ENCODE measurements at regions not wholly inside any gene's neighbourhood (a gene's known extent, or its start where the extent isn't known, plus 50 kb on each side); places are given as distances from the start of the nearest gene placed in this dataset.

GRCh38 chr2:180156651-180157050 lies 149.6 kb upstream of the CWC22 start:
- no peak overlapping the region for H3K4me3 ChIP-seq (ENCODE audit: control insufficient read depth, low read depth, low read length)
- DNase-seq (ENCODE audit: low read depth) = no peak
- TF ChIP-seq CTCF (IDR thresholded peaks at IDR 0.05; ENCODE audit: control insufficient read depth, insufficient read depth, low read depth, low read length, missing control alignments) = no peak

DNA sequence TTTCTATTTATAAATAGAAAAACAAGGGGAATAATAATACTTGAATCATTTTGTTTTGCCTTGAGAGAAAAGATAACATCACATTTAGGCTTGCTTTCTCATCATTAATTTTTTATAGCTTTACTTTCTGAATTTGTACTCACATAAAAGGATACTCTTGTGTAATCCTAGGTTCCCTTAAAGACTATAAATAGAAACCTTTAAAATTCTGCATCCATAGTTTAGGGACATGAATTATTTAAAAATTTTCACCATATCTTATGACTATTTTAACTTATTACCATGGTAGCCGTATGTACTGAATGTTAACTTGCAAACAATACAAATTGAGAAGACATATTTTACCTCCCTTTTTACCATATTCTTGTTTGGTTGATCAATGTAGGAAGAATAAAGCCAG lies 143.5 kb upstream of the CWC22 start:
- no peak for TF ChIP-seq CTCF (IDR thresholded peaks at IDR 0.05; ENCODE audit: control insufficient read depth, insufficient read depth, low read depth, low read length, missing control alignments)
- no peak overlapping the region for H3K4me3 ChIP-seq (ENCODE audit: control insufficient read depth, low read depth, low read length)
- DNase-seq (ENCODE audit: low read depth) = no peak

- DNase-seq (ENCODE audit: low read depth) = no peak
- TF ChIP-seq CTCF (IDR thresholded peaks at IDR 0.05; ENCODE audit: control insufficient read depth, insufficient read depth, low read depth, low read length, missing control alignments) = no peak
These were observed 139.4 kb upstream of the CWC22 start for GRCh38 chr2:180146541-180146940.

GRCh38 chr2:180146114-180146513 lies 139.0 kb upstream of the CWC22 start:
- no peak for TF ChIP-seq CTCF (IDR thresholded peaks at IDR 0.05; ENCODE audit: control insufficient read depth, insufficient read depth, low read depth, low read length, missing control alignments)
- no peak overlapping the region for H3K4me3 ChIP-seq (ENCODE audit: control insufficient read depth, low read depth, low read length)
- no peak for DNase-seq (ENCODE audit: low read depth)

More at GRCh38 chr2:180146541-180146940, 139.4 kb upstream of the CWC22 start:
- H3K4me3 ChIP-seq (ENCODE audit: control insufficient read depth, low read depth, low read length) = no peak overlapping the region

GRCh38 chr2:180145163-180145562 lies 138.1 kb upstream of the CWC22 start:
- DNase-seq (ENCODE audit: low read depth) = no peak
- no peak overlapping the region for H3K4me3 ChIP-seq (ENCODE audit: control insufficient read depth, low read depth, low read length)
- no peak for TF ChIP-seq CTCF (IDR thresholded peaks at IDR 0.05; ENCODE audit: control insufficient read depth, insufficient read depth, low read depth, low read length, missing control alignments)

DNA sequence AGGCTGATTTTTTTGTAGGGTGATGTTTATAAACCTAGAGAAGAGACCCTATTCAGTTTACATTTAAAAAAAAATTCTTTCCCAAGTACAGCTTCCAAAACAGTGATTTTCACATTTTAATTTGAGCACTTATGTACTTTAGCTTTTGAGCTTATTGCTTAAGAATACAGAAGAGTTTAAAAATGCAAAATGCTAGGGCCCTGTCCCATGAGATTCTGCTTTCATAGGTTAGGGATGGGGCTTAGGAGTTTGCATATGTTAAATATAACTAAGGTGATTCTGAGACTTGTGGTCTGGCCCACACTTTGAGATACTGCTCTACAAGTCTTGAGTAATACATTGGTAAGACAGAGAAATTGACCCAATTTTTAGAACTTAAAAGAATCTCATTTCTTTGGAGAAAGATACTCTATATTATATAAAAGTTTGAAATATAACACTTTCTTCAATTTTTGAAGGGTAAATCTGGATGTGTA lies 137.3 kb upstream of the CWC22 start:
- TF ChIP-seq CTCF (IDR thresholded peaks at IDR 0.05; ENCODE audit: control insufficient read depth, insufficient read depth, low read depth, low read length, missing control alignments) = no peak
- no peak overlapping the region for H3K4me3 ChIP-seq (ENCODE audit: control insufficient read depth, low read depth, low read length)
- no peak for DNase-seq (ENCODE audit: low read depth)
